GM13976 (cell line): ENCODE measurements at regions not wholly inside any gene's neighbourhood (a gene's known extent, or its start where the extent isn't known, plus 50 kb on each side); places are given as distances from the start of the nearest gene placed in this dataset.

Experiments used
- DNase-seq: peaks from one replicate; pipeline ENCODE4 v3.0.0; 2012; ENCODE audit warnings: low spot score
- CTCF ChIP-seq: IDR thresholded peaks from 2 replicates; pipeline ENCODE4 v1.5.1; 2012; ENCODE audit warnings: borderline replicate concordance, mild to moderate bottlenecking; ENCODE audit not compliant: insufficient read depth; ENCODE audit errors: extremely low read depth, missing control alignments, control extremely low read depth
- in situ Hi-C: fragments of 300-500 bp; cut with MboI; formaldehyde crosslinking; loops from one replicate; pipeline ENCODE4 v1.12.0; 2022; ENCODE audit warnings: low sequenced_read_pairs, mixed read lengths, inconsistent platforms; ENCODE audit not compliant: unreplicated experiment

DNA sequence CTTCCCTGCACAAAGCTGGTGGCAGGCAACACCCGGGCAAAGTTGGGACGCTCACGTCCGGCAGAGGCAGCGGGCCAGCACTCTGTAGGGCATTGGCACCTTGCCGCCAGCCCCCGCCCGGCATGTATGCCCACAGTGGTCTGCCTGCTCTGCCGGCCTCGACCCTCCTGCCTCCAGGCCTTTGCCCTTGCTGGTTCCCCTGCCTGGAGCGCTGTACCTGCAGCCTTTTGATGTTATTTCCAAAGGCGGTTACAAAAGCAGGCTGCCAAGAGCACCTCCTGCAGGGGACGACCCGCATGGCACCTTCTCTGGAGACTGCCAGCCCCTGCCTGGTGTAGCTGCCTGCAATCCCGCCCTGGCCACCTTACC is 56.5 kb upstream of the SHISAL1 start:
- no peak for DNase-seq
- in situ Hi-C loops, result no loop called here
- no peak for TF ChIP-seq CTCF

DNA sequence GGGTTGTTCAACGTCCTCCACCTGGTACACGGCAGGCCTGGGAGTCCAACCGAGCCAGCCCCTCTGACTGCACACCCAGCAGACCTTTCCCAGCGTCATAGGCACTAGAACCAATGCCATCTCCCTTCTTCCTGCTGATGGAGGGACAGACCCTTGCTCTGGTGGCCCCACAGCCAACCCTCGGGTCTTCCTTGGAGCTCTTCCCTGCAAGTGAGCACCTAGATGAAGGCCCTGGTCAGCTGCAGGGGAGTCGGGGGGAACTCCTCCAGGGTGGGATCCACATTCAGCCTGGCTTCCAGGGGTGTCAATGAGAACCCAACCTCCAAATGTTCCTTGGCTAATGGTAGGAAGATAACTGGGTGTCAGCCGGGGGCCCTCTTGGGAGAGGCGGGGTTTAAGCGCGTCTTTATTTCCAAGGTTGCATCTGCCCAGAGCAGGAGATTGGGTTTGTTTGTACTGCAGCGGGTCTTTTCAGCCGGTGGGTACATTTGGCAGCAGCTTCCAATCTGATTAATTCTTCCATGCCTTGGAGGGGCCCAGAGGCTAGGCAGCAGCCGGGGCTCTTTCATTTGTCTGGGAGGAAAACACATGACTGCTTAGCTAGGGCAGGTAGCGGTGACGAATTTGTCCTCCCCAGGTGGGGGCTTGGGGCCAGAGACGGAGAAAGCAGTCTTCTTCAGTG is 56.0 kb upstream of the SHISAL1 start:
- in situ Hi-C loops, result no loop called here
- TF ChIP-seq CTCF, result no peak
- DNase-seq, result no peak

GRCh38 chr22:44366372-44367300 is 53.9 kb upstream of the SHISAL1 start:
- no peak for TF ChIP-seq CTCF
- in situ Hi-C loops, result no loop called here
- no peak for DNase-seq

- in situ Hi-C loops, result no loop called here
- TF ChIP-seq CTCF, result no peak
- no peak for DNase-seq
Measured at GRCh38 chr22:44365832-44366231, 53.1 kb upstream of the SHISAL1 start.

- TF ChIP-seq CTCF, result no peak
- no peak for DNase-seq
- in situ Hi-C loops, result no loop called here
Measured at GRCh38 chr22:44365191-44365590, 52.4 kb upstream of the SHISAL1 start.

DNA sequence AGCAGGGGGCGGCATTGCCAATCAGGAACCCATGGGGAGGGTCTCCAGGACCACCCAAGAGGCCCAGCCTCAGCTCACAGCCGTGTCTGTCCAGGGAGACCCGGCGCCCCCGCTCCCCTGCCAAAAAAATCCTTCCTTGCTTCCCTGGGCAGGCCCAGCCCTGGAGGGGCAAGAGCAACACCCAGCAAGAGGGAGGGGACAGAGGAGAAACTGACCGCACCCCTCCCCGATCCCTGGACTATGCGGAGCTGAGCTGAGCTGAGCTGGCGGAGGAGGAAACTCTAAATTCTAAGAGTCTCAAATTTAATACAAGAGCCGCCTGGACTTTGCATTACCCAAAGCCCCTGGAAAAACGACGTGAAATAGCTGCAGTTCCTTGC is 52.0 kb upstream of the SHISAL1 start:
- no peak for DNase-seq
- TF ChIP-seq CTCF, result no peak
- in situ Hi-C loops, result no loop called here
